ENCODE measurements at regions not wholly inside any gene's neighbourhood (a gene's known extent, or its start where the extent isn't known, plus 50 kb on each side); places are given as distances from the start of the nearest gene placed in this dataset.

GRCh38 chr16:72657164-72657563 is 390.8 kb downstream of the ZFHX3 start:
- H3K27ac ChIP-seq: no peak overlapping the region
- no peak overlapping the region for H3K4me3 ChIP-seq
- DNase-seq (no peak), ATAC-seq (no peak)
- WGBS, 3 donors: 86 to 87% (median 87%) methylated on average over 1 of the region's 1 CpG
- no peaks in the 10 kb centered on the region for H3K9me3 ChIP-seq
- H3K27me3 ChIP-seq (ENCODE audit: insufficient read depth in 3 of 3, low read length in 2 of 3): peaks cover 0 to 6% (median 0%) of the 10 kb centered on the region in 3 donors
- TF ChIP-seq, protein P1, sequence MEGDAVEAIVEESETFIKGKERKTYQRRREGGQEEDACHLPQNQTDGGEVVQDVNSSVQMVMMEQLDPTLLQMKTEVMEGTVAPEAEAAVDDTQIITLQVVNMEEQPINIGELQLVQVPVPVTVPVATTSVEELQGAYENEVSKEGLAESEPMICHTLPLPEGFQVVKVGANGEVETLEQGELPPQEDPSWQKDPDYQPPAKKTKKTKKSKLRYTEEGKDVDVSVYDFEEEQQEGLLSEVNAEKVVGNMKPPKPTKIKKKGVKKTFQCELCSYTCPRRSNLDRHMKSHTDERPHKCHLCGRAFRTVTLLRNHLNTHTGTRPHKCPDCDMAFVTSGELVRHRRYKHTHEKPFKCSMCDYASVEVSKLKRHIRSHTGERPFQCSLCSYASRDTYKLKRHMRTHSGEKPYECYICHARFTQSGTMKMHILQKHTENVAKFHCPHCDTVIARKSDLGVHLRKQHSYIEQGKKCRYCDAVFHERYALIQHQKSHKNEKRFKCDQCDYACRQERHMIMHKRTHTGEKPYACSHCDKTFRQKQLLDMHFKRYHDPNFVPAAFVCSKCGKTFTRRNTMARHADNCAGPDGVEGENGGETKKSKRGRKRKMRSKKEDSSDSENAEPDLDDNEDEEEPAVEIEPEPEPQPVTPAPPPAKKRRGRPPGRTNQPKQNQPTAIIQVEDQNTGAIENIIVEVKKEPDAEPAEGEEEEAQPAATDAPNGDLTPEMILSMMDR (IDR thresholded peaks at IDR 0.05): no peak
- H3K36me3 ChIP-seq (ENCODE audit: insufficient read depth in 1 of 2, low read depth in 1 of 2): no peaks in the 10 kb centered on the region
- H3K4me1 ChIP-seq: no peaks in the 10 kb centered on the region
- intact Hi-C loops (cut with DNase I): no loop called here

DNA sequence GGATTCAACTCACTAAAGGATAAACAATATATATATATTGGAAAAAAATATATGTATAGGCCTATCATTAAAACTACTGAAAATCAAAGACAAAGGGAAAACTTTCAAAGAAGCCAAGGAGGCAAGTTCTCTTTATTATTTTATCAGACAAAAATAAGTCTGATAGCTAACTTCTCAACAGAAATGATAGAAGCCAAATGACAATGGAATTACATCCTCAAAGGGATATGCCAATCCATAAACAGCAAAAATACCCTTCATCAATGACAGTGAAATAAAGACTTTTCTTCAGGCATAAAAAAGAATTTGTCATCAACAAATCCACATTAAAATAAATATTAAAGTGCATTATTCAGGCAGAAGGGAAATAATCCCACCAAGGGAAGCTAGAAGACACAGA is 393.4 kb downstream of the ZFHX3 start:
- DNase-seq: no peak
- Histone ChIP-seq H3K36me3 (ENCODE audit: insufficient read depth in 1 of 2, low read depth in 1 of 2) (no peaks in the 10 kb centered on the region), H3K27ac (no peak overlapping the region), H3K4me3 (no peak overlapping the region), H3K27me3 (ENCODE audit: insufficient read depth in 3 of 3, low read length in 2 of 3) (peaks cover 0 to under 1% (median 0%) of the 10 kb centered on the region in 3 donors), H3K9me3 (peaks cover 2% of the 10 kb centered on the region), H3K4me1 (no peaks in the 10 kb centered on the region)
- intact Hi-C loops (cut with DNase I): no loop called here
- ATAC-seq: no peak
- TF ChIP-seq, protein P1 (IDR thresholded peaks at IDR 0.05): no peak

- TF ChIP-seq, protein P1 (IDR thresholded peaks at IDR 0.05): no peak
- Histone ChIP-seq H3K27ac (no peak overlapping the region), H3K36me3 (ENCODE audit: insufficient read depth in 1 of 2, low read depth in 1 of 2) (no peaks in the 10 kb centered on the region), H3K9me3 (peaks cover 2% of the 10 kb centered on the region), H3K4me3 (no peak overlapping the region), H3K4me1 (no peaks in the 10 kb centered on the region), H3K27me3 (ENCODE audit: insufficient read depth in 3 of 3, low read length in 2 of 3) (no peaks in the 10 kb centered on the region)
- intact Hi-C loops (cut with DNase I): no loop called here
- no peak for DNase-seq
- 91 to 94% (median 92%) methylated on average over 3 of the region's 3 CpGs for WGBS, 3 donors
- no peak for ATAC-seq
Observed at GRCh38 chr16:72649254-72649944, 398.5 kb downstream of the ZFHX3 start.

DNA sequence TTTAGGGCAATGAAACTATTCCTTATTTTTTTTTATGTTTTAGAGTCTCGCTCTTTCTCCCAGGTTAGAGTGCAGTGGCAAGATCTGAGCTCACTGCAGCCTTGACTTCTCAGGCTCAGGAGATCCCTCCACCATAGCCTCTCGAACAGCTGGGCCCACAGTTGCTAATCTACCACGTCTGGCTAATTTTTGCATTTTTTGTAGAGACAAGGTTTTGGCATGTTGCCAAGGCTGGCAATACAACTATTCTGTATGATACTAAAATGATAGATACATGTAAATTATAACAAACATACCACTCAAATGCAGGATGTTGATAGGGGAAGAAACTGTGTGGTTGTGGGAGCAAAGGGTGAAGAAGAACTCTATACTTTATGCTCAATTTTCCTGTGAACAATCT is 401.3 kb downstream of the ZFHX3 start:
- no peaks in the 10 kb centered on the region for H3K9me3 ChIP-seq
- H3K36me3 ChIP-seq (ENCODE audit: insufficient read depth in 1 of 2, low read depth in 1 of 2): no peaks in the 10 kb centered on the region
- no peak for DNase-seq
- no peaks in the 10 kb centered on the region for H3K27me3 ChIP-seq (ENCODE audit: insufficient read depth in 3 of 3, low read length in 2 of 3)
- TF ChIP-seq, protein P1 (IDR thresholded peaks at IDR 0.05): no peak
- intact Hi-C loops (cut with DNase I): no loop called here
- no peaks in the 10 kb centered on the region for H3K4me1 ChIP-seq
- no peak for ATAC-seq
- WGBS, 3 donors: 38 to 49% (median 40%) methylated on average over 3 of the region's 3 CpGs
- H3K4me3 ChIP-seq: no peak overlapping the region
- no peak overlapping the region for H3K27ac ChIP-seq

GRCh38 chr16:72645538-72645937 is 402.4 kb downstream of the ZFHX3 start:
- H3K27ac ChIP-seq: no peak overlapping the region
- no peaks in the 10 kb centered on the region for H3K36me3 ChIP-seq (ENCODE audit: insufficient read depth in 1 of 2, low read depth in 1 of 2)
- no peak for ATAC-seq
- H3K9me3 ChIP-seq: peaks cover 4% of the 10 kb centered on the region
- 73 to 82% (median 74%) methylated on average over 3 of the region's 3 CpGs for WGBS, 3 donors
- H3K27me3 ChIP-seq (ENCODE audit: insufficient read depth in 3 of 3, low read length in 2 of 3): no peaks in the 10 kb centered on the region
- no peak overlapping the region for H3K4me3 ChIP-seq
- DNase-seq: no peak
- intact Hi-C loops (cut with DNase I): no loop called here
- TF ChIP-seq, protein P1 (IDR thresholded peaks at IDR 0.05): no peak
- H3K4me1 ChIP-seq: no peaks in the 10 kb centered on the region
